ENCODE measurements at regions not wholly inside any gene's neighbourhood (a gene's known extent, or its start where the extent isn't known, plus 50 kb on each side); places are given as distances from the start of the nearest gene placed in this dataset.

DNA sequence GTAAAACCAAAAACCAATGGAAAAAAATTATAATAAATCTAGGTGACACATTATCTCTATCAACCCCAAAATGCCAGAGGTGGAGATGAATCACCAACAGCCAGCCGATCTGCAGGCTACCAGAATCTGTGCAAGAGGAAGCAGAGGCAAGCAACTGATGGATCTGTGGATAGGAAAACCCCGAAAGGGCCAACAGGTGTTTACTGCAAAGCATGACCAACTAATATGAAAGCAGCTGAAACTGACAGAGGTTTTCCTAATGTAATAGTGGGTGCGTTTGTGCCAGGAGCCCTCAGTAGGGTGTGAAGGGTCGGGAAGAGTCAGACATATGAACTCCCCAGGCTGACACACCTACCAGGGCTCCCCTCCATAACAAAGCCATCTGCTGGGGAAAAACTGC lies 554.6 kb downstream of the RFC3 start:
- no peak for TF ChIP-seq EZH2 (IDR thresholded peaks at IDR 0.05; ENCODE audit: borderline replicate concordance, low read depth, low read length, severe bottlenecking)
- TF ChIP-seq, protein P1, sequence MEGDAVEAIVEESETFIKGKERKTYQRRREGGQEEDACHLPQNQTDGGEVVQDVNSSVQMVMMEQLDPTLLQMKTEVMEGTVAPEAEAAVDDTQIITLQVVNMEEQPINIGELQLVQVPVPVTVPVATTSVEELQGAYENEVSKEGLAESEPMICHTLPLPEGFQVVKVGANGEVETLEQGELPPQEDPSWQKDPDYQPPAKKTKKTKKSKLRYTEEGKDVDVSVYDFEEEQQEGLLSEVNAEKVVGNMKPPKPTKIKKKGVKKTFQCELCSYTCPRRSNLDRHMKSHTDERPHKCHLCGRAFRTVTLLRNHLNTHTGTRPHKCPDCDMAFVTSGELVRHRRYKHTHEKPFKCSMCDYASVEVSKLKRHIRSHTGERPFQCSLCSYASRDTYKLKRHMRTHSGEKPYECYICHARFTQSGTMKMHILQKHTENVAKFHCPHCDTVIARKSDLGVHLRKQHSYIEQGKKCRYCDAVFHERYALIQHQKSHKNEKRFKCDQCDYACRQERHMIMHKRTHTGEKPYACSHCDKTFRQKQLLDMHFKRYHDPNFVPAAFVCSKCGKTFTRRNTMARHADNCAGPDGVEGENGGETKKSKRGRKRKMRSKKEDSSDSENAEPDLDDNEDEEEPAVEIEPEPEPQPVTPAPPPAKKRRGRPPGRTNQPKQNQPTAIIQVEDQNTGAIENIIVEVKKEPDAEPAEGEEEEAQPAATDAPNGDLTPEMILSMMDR (IDR thresholded peaks at IDR 0.05; ENCODE audit: borderline replicate concordance, extremely low read depth, low read length, poor library complexity, severe bottlenecking): no peak

All from DND-41 (cell line).